ENCODE measurements at regions not wholly inside any gene's neighbourhood (a gene's known extent, or its start where the extent isn't known, plus 50 kb on each side); places are given as distances from the start of the nearest gene placed in this dataset.

DNA sequence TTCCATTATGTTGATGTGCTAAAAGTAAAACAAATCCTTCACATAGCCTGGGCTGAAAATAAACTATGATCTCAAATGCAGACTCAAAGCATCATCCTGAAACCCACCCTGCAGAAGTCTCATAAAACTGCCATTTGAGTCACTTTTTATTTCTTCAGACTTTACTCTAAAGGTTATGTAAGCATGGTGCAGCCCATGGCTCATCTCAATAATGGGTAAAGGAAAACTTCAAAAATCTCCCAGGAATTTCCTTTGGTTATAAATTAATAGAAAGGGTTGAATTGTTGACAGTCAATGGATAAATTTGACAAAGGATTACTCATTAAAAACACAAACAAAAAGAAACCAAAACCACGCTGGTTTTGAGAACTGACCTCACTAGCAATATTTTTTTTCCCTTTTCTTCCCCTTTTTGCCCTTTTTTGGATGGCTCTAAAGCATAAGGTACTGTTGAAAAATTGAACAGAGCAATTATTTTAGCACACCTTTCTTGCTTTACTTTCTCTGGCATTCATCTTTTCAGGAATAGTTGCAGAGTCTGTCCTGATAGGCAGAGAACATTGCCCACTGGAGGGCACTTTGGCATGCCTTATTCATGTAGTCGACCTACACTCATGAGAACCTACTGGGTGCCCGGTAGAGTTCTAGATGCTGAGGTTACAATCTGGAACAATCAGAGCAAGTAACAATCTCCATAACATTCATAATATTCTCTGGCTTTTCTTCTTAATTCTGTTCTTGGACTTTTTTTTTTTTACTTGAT, 191.4 kb downstream of the TMEM167A start (continued):
- TF ChIP-seq GATA3 (IDR thresholded peaks at IDR 0.05; ENCODE audit: borderline replicate concordance) (peak; percentile 44; the same call in 1 of the 2 replicates), CHD4 (IDR thresholded peaks at IDR 0.05; ENCODE audit: borderline replicate concordance) (no peak), JUN (IDR thresholded peaks at IDR 0.05) (0 out of 5 replicates have a peak, but pooled peaks of 1 of the 2 experiments have one; percentile 33)

- WGBS (ENCODE audit: missing lambda C conversion rate): 62% methylated on average over 5 of the region's 5 CpGs
- no peak for DNase-seq (ENCODE audit: low read depth in 1 of 2, low spot score in 1 of 2)
- no peak for FAIRE-seq
- TF ChIP-seq POLR2A (IDR thresholded peaks at IDR 0.05; ENCODE audit: low read length) (no peak), CBX8 (IDR thresholded peaks at IDR 0.05) (no peak), NPAS2 (CRISPR knock-in tag; IDR thresholded peaks at IDR 0.05; ENCODE audit: borderline replicate concordance) (no peak), HES2 (IDR thresholded peaks at IDR 0.05) (no peak), ESRRA (IDR thresholded peaks at IDR 0.05; ENCODE audit: borderline replicate concordance, low read length) (no peak), ELK1 (IDR thresholded peaks at IDR 0.05; ENCODE audit: low read depth, low read length) (no peak), JUNB (IDR thresholded peaks at IDR 0.05) (no peak), ZSCAN20 (CRISPR knock-in tag; IDR thresholded peaks at IDR 0.05) (no peak), RNF2 (IDR thresholded peaks at IDR 0.05; ENCODE audit: borderline replicate concordance, low read depth) (no peak)
- POLR2A ChIA-PET: no interaction called here
- no peak for ATAC-seq
- Histone ChIP-seq H3K27ac (peak overlapping the region; percentile 9 to 50; a peak in 2 of 6 replicates), H3K4me2 (peak overlapping the region; percentile 34), H3K9me3 (peaks cover 5% of the 10 kb centered on the region; the same call in 1 of the 3 replicates), H3K4me3 (no peak overlapping the region), H3K4me1 (peaks cover 15% of the 10 kb centered on the region)
- CTCF ChIA-PET: no interaction called here
Observed at GRCh38 chr5:82884821-82885471, 192.2 kb downstream of the TMEM167A start.

GRCh38 chr5:82882316-82882715, 194.9 kb downstream of the TMEM167A start:
- POLR2A ChIA-PET: no interaction called here
- FAIRE-seq (no peak), ATAC-seq (no peak), DNase-seq (ENCODE audit: low read depth in 1 of 2, low spot score in 1 of 2) (no peak)
- CTCF ChIA-PET: no interaction called here
- H3K9me3 ChIP-seq: peaks cover 5% of the 10 kb centered on the region; the same call in 1 of the 3 replicates
- no peak overlapping the region for H3K4me3 ChIP-seq
- no peak overlapping the region for H3K27ac ChIP-seq
- H3K4me2 ChIP-seq: no peak overlapping the region
- TF ChIP-seq RFX5 (IDR thresholded peaks at IDR 0.05) (no peak), ZFP36 (IDR thresholded peaks at IDR 0.05; ENCODE audit: borderline replicate concordance, partially characterized antibody) (no peak), RCOR1 (IDR thresholded peaks at IDR 0.05; ENCODE audit: low read depth, low read length) (no peak), TP53 (CRISPR knock-in tag; IDR thresholded peaks at IDR 0.05) (no peak), NPAS2 (CRISPR knock-in tag; IDR thresholded peaks at IDR 0.05; ENCODE audit: borderline replicate concordance) (no peak), ZNF302 (CRISPR knock-in tag; IDR thresholded peaks at IDR 0.05) (no peak), ZC3H11A (IDR thresholded peaks at IDR 0.05) (no peak), KDM5A (IDR thresholded peaks at IDR 0.05) (no peak), ATOH8 (CRISPR knock-in tag; IDR thresholded peaks at IDR 0.05; ENCODE audit: low read depth) (no peak), SREBF2 (IDR thresholded peaks at IDR 0.05) (no peak), FOSL2 (IDR thresholded peaks at IDR 0.05) (no peak), FOSL2 (CRISPR knock-in tag; IDR thresholded peaks at IDR 0.05) (no peak), EP300 (IDR thresholded peaks at IDR 0.05) (no peak), CHD4 (IDR thresholded peaks at IDR 0.05; ENCODE audit: borderline replicate concordance) (no peak), ZSCAN20 (CRISPR knock-in tag; IDR thresholded peaks at IDR 0.05) (no peak)
- H3K4me1 ChIP-seq: peaks cover 15% of the 10 kb centered on the region
